ENCODE measurements at regions not wholly inside any gene's neighbourhood (a gene's known extent, or its start where the extent isn't known, plus 50 kb on each side); places are given as distances from the start of the nearest gene placed in this dataset.

GRCh38 chr12:68505970-68506369 lies 104.7 kb upstream of the RAP1B start:
- TF ChIP-seq CTCF (IDR thresholded peaks at IDR 0.05) (no peak), PREB (CRISPR knock-in tag; IDR thresholded peaks at IDR 0.05; ENCODE audit: borderline replicate concordance) (no peak), MYBL2 (CRISPR knock-in tag; IDR thresholded peaks at IDR 0.05) (no peak), AFF4 (CRISPR knock-in tag; IDR thresholded peaks at IDR 0.05; ENCODE audit: borderline replicate concordance) (no peak), STAT6 (CRISPR knock-in tag; conservative IDR thresholded peaks at IDR 0.05; ENCODE audit: low read depth) (no peak), ATF2 (CRISPR knock-in tag; IDR thresholded peaks at IDR 0.05; ENCODE audit: borderline replicate concordance, low read depth) (no peak), USF2 (CRISPR knock-in tag; IDR thresholded peaks at IDR 0.05) (no peak), ZNF121 (CRISPR knock-in tag; IDR thresholded peaks at IDR 0.05) (no peak), HMGXB4 (CRISPR knock-in tag; IDR thresholded peaks at IDR 0.05) (no peak), ZNF232 (CRISPR knock-in tag; IDR thresholded peaks at IDR 0.05) (no peak)
